Kidney (tissue), 13 donors: ENCODE measurements at regions not wholly inside any gene's neighbourhood (a gene's known extent, or its start where the extent isn't known, plus 50 kb on each side); places are given as distances from the start of the nearest gene placed in this dataset.
A peak's percentile ranks its signal among the peaks of the same experiment; 100 is the strongest.

Experiments
- DNase-seq, 5 donors: peaks; one replicate each; pipeline ENCODE4 v3.0.0-alpha.2; 2013 to 2020
- FAIRE-seq: peaks from 2 replicates; lab custom pipeline; 2012; peaks lifted over from hg19 to GRCh38; lab: Jason Lieb, UNC
- H3K27ac ChIP-seq, 2 donors: one replicate each; pipeline ENCODE4 v1.7.0; 2013; ENCODE audit warnings: low read depth in 2 of 2, low read length in 2 of 2, inconsistent platforms in 1 of 2
- H3K27me3 ChIP-seq: one replicate; pipeline ENCODE4 v1.7.1; 2013; ENCODE audit warnings: low read length, inconsistent platforms; ENCODE audit not compliant: control insufficient read depth, insufficient read depth
- H3K36me3 ChIP-seq, 3 donors: one replicate each; pipeline versions ENCODE4 v1.7.0 to v1.7.1; 2013; ENCODE audit warnings: low read length in 3 of 3, control low read depth in 1 of 3, inconsistent platforms in 1 of 3; ENCODE audit not compliant: insufficient read depth in 3 of 3, control insufficient read depth in 2 of 3
- H3K4me1 ChIP-seq, 3 donors: one replicate each; pipeline versions ENCODE4 v1.7.0 to v1.7.1; 2013; ENCODE audit warnings: low read length in 3 of 3, inconsistent platforms in 1 of 3, low read depth in 1 of 3; ENCODE audit not compliant: control insufficient read depth in 2 of 3, insufficient read depth in 2 of 3
- H3K4me3 ChIP-seq, 3 donors: one replicate each; pipeline versions ENCODE4 v1.7.0 to v1.8.1; 2013; ENCODE audit warnings: low read length in 3 of 3, control low read depth in 1 of 3, inconsistent platforms in 1 of 3
- H3K9ac ChIP-seq, 3 donors: one replicate each; pipeline versions ENCODE4 v1.7.0 to v1.7.1; 2013; ENCODE audit warnings: low read length in 3 of 3, control low read depth in 1 of 3, inconsistent platforms in 1 of 3
- H3K9me3 ChIP-seq, 3 donors: one replicate each; pipeline versions ENCODE4 v1.7.0 to v1.7.1; 2013; ENCODE audit warnings: low read length in 3 of 3, control low read depth in 1 of 3, inconsistent platforms in 1 of 3; ENCODE audit not compliant: control insufficient read depth in 2 of 3, insufficient read depth in 1 of 3
- intact Hi-C: fragments of 100-400 bp; cut with DNase I; formaldehyde crosslinking; loops from one replicate; pipeline ENCODE4 v1.11.1; 2022
- TF ChIP-seq, protein P1 (sequence below): IDR thresholded peaks from 3 replicates; pipeline ENCODE4 v1.5.1; 2012; ENCODE audit warnings: mild to moderate bottlenecking, moderate library complexity, borderline replicate concordance; ENCODE audit not compliant: insufficient read depth; ENCODE audit errors: extremely low read depth
- donor health status: control.
- donor health status: control.
- donor health status: control.
- donor health status: control.
- donor health status: control.
- donor health status: DM: yes; HTN: yes; CAD: no.
- donor health status: Normal renal cell carcinoma (clear cell type).

DNA sequence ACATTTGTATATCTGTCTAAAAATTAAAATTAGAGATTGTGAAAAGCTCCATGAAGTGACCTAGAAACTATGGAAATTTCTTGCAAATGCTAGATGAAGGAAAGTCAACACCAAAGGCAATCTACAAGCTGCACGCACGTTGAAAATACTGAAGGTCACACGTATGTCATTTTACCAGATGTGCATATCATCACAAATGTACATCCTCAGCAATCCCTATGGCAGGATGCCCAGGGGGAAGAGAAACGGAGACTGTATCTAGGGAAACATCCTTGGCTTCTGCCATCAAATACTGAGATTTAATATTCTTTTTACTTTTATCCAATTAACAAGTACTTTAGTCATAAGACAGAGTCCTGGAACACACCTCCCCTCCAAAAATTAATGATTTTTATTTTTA, 672.0 kb downstream of the RNF144B start:
- FAIRE-seq (no peak), DNase-seq (no peak)
- H3K36me3 ChIP-seq = no peaks in the 10 kb centered on the region
- no peak overlapping the region for H3K9ac ChIP-seq
- H3K27ac ChIP-seq = no peak overlapping the region
- H3K27me3 ChIP-seq = no peaks in the 10 kb centered on the region
- TF ChIP-seq, protein P1, sequence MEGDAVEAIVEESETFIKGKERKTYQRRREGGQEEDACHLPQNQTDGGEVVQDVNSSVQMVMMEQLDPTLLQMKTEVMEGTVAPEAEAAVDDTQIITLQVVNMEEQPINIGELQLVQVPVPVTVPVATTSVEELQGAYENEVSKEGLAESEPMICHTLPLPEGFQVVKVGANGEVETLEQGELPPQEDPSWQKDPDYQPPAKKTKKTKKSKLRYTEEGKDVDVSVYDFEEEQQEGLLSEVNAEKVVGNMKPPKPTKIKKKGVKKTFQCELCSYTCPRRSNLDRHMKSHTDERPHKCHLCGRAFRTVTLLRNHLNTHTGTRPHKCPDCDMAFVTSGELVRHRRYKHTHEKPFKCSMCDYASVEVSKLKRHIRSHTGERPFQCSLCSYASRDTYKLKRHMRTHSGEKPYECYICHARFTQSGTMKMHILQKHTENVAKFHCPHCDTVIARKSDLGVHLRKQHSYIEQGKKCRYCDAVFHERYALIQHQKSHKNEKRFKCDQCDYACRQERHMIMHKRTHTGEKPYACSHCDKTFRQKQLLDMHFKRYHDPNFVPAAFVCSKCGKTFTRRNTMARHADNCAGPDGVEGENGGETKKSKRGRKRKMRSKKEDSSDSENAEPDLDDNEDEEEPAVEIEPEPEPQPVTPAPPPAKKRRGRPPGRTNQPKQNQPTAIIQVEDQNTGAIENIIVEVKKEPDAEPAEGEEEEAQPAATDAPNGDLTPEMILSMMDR = no peak
- H3K4me3 ChIP-seq = no peak overlapping the region
- peaks cover 0 to 4% (median 0%) of the 10 kb centered on the region in 3 donors for H3K9me3 ChIP-seq
- no peaks in the 10 kb centered on the region for H3K4me1 ChIP-seq
- intact Hi-C loops = no loop called here

DNA sequence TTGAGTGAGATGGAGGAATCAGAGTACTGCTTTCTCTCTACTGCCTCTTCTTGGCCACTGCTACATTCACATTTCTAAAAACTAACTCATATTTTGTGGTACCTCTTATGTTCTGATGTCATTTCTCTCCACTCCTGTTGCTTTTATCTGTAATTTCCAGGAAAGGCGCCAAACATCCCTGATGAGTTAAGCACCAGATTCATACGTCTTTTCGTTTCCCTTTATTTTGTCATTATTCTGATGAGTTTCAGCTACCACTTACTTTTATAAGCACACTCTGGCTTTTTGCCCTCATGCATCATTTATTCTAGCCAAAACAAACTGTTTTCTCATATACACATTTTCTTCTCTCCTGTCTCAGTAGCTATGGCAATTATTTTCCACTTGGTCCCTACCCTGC, 680.0 kb downstream of the RNF144B start:
- H3K36me3 ChIP-seq = no peaks in the 10 kb centered on the region
- no peaks in the 10 kb centered on the region for H3K27me3 ChIP-seq
- no peak overlapping the region for H3K9ac ChIP-seq
- H3K27ac ChIP-seq = no peak overlapping the region
- peaks cover 0 to 15% (median 0%) of the 10 kb centered on the region in 3 donors for H3K9me3 ChIP-seq
- intact Hi-C loops = no loop called here
- TF ChIP-seq, protein P1 = no peak
- FAIRE-seq = no peak
- no peak for DNase-seq
- H3K4me3 ChIP-seq = no peak overlapping the region
- H3K4me1 ChIP-seq = no peaks in the 10 kb centered on the region

DNA sequence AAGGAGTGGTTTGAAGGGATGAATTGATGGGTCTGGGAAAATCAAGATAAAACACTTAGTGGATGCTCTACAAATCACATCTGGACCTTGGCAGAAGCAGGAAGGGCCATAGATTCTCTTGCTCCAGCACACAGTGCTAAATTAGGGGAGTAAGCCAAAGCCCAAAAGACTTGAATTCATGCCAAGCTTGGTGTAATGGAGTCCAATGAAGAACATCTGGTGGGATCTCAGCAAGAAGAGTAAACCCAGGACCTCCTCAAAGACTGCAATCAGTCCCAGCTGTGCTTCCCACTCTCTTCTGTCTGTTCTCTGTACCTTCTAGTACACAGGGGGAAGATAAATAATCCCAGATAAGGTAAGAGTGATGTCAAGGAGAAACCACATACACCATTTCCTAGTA, 683.4 kb downstream of the RNF144B start:
- TF ChIP-seq, protein P1 = no peak
- no peaks in the 10 kb centered on the region for H3K4me1 ChIP-seq
- no peak overlapping the region for H3K27ac ChIP-seq
- H3K27me3 ChIP-seq = no peaks in the 10 kb centered on the region
- FAIRE-seq (no peak), DNase-seq (peak in 3 of 5 donors; percentile 14 to 69 (median 24))
- no peak overlapping the region for H3K9ac ChIP-seq
- intact Hi-C loops = no loop called here
- peaks cover 0 to 13% (median 0%) of the 10 kb centered on the region in 3 donors for H3K9me3 ChIP-seq
- H3K36me3 ChIP-seq = no peaks in the 10 kb centered on the region
- no peak overlapping the region for H3K4me3 ChIP-seq

DNA sequence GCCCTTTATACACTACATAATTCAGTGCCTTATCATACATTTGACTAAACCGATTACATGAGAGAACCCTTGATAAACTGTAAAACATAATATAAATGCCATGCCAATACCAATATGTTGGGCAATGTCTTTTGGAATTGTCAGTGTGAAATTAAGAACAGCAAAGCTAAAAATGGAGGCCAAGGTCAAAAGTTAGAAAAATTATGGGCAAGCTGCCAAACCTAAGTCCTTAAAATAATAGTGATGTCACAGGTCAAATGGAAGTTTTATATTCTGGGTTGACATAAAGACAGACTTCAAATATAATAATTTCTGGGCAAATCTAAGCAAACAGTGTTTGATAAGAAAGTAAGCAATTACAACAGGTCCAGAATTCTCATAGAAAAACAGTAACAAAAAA, 696.7 kb downstream of the RNF144B start:
- FAIRE-seq = no peak

More for the DNA sequence above, 696.7 kb downstream of the RNF144B start:
- Histone ChIP-seq H3K4me3 (no peak overlapping the region), H3K36me3 (no peaks in the 10 kb centered on the region), H3K4me1 (no peaks in the 10 kb centered on the region), H3K27me3 (no peaks in the 10 kb centered on the region), H3K9ac (no peak overlapping the region), H3K27ac (no peak overlapping the region), H3K9me3 (no peaks in the 10 kb centered on the region)
- TF ChIP-seq, protein P1 = no peak
- DNase-seq = no peak
- intact Hi-C loops = no loop called here
